GM12878 (cell line): ENCODE measurements at regions not wholly inside any gene's neighbourhood (a gene's known extent, or its start where the extent isn't known, plus 50 kb on each side); places are given as distances from the start of the nearest gene placed in this dataset.

Experiments used
- ATAC-seq: fragments of 200-7000 bp; cut with Tn5 transposase; 3 replicates; pipeline ENCODE4 v1.9.1; 2020; ENCODE audit warnings: mild to moderate bottlenecking, moderate library complexity
- BruUV-seq: library from RNA; stranded (reverse); fragments of 400-500 nt; replicated peaks from 2 replicates; lab custom pipeline; 2021; lab: Mats Ljungman, UMichigan
- CTCF ChIA-PET: fragments of 300-600 bp; sonication (Branson Sonifier 250); formaldehyde crosslinking; extraction: SDS; loops from one replicate; lab custom pipeline; 2021; ENCODE audit warnings: inconsistent platforms; lab: Yijun Ruan, JAX
- POLR2A ChIA-PET: fragments of 350-600 bp; formaldehyde crosslinking; extraction: SDS; loops from one replicate; lab custom pipeline; 2021; ENCODE audit warnings: inconsistent platforms; lab: Charles Lee
- RAD21 ChIA-PET: fragments of 300-600 bp; sonication (Branson Sonifier 250); formaldehyde crosslinking; loops from one replicate; lab custom pipeline; 2023; ENCODE audit warnings: antibody characterized with exemption; ENCODE audit not compliant: unreplicated experiment; lab: Charles Lee
- SMC1A ChIA-PET: fragments of 300-600 bp; sonication (Branson Sonifier 250); formaldehyde crosslinking; loops from one replicate; lab custom pipeline; 2023; ENCODE audit not compliant: unreplicated experiment, uncharacterized antibody; lab: Charles Lee
- DNase-seq: peaks from one replicate; pipeline ENCODE4 v3.0.0-alpha.2; 2011; ENCODE audit warnings: low read depth, low spot score
- FAIRE-seq: peaks from 3 replicates; lab custom pipeline; 2011; peaks lifted over from hg19 to GRCh38; lab: Jason Lieb, UNC
- H2AFZ ChIP-seq: 2 replicates; pipeline ENCODE4 v1.6.0; 2011; ENCODE audit warnings: low read depth, low read length, control low read depth; ENCODE audit not compliant: control insufficient read depth
- H3K27ac ChIP-seq: 2 replicates; pipeline ENCODE4 v1.5.1; 2011; ENCODE audit warnings: control low read depth; ENCODE audit not compliant: control insufficient read depth, insufficient read depth
- H3K27me3 ChIP-seq, 2 experiments: replicated peaks in 1 of 2; 2 replicates each; pipeline versions ENCODE4 v1.6.0 to v1.6.1; 2011; ENCODE audit warnings: low read length in 1 of 2; ENCODE audit not compliant: control insufficient read depth in 2 of 2, insufficient read depth in 2 of 2
- H3K36me3 ChIP-seq, 2 experiments: 2 replicates each; pipeline ENCODE4 v1.5.1; 2011; ENCODE audit warnings: low read length in 1 of 2; ENCODE audit not compliant: control insufficient read depth in 2 of 2, insufficient read depth in 2 of 2
- H3K4me1 ChIP-seq: 2 replicates; pipeline ENCODE4 v1.6.1; 2011; ENCODE audit warnings: mild to moderate bottlenecking, low read length, moderate library complexity, mixed read lengths; ENCODE audit not compliant: control insufficient read depth, insufficient read depth
- H3K4me2 ChIP-seq: 2 replicates; pipeline ENCODE4 v1.6.0; 2011; ENCODE audit warnings: control low read depth; ENCODE audit not compliant: control insufficient read depth, insufficient read depth
- H3K4me3 ChIP-seq: fragments of 200-600 bp; sonication (generic); 2 replicates; pipeline ENCODE4 v1.5.1; 2016
- H3K79me2 ChIP-seq: 2 replicates; pipeline ENCODE4 v1.6.0; 2011; ENCODE audit warnings: low read length; ENCODE audit not compliant: control insufficient read depth, insufficient read depth
- H3K9ac ChIP-seq: 2 replicates; pipeline ENCODE4 v1.8.0; 2011; ENCODE audit warnings: low read length, control low read depth, mixed read lengths; ENCODE audit not compliant: control insufficient read depth, insufficient read depth
- H3K9me3 ChIP-seq: replicated peaks from 3 replicates; pipeline ENCODE4 v1.5.1; 2011; ENCODE audit warnings: mild to moderate bottlenecking, low read length; ENCODE audit not compliant: control insufficient read depth, insufficient read depth
- H4K20me1 ChIP-seq: 2 replicates; pipeline ENCODE4 v1.6.0; 2011; ENCODE audit not compliant: control insufficient read depth, insufficient read depth
- BHLHE40 ChIP-seq, 2 experiments: fragments of 450-650 bp in 1 of 2; IDR thresholded peaks; 2 replicates each; pipeline ENCODE4 v1.6.1; 2011 to 2017; ENCODE audit warnings: low read depth in 2 of 2, borderline replicate concordance in 1 of 2, improper control_type of control experiment in 1 of 2, low read length in 1 of 2, mild to moderate bottlenecking in 1 of 2
- HDGF ChIP-seq: fragments of 450-650 bp; IDR thresholded peaks from 2 replicates; pipeline ENCODE4 v1.6.1; 2016; ENCODE audit warnings: antibody characterized with exemption
- NBN ChIP-seq: fragments of 450-650 bp; IDR thresholded peaks from 2 replicates; pipeline ENCODE4 v1.6.1; 2016
- NFYA ChIP-seq: IDR thresholded peaks from 2 replicates; pipeline ENCODE4 v1.6.1; 2011; ENCODE audit warnings: low read depth, mild to moderate bottlenecking, low read length, improper control_type of control experiment, borderline replicate concordance
- NR2C1 ChIP-seq: fragments of 450-650 bp; IDR thresholded peaks from 2 replicates; pipeline ENCODE4 v1.6.1; 2017; ENCODE audit warnings: antibody characterized with exemption, mild to moderate bottlenecking, moderate library complexity
- POLR2AphosphoS5 ChIP-seq: IDR thresholded peaks from 2 replicates; pipeline ENCODE4 v1.6.1; 2011; ENCODE audit warnings: mild to moderate bottlenecking, low read length, inconsistent platforms
- RCOR1 ChIP-seq: conservative IDR thresholded peaks from 2 replicates; pipeline ENCODE4 v1.6.1; 2012; ENCODE audit warnings: low read depth, low read length, improper control_type of control experiment
- RELB ChIP-seq: fragments of 450-650 bp; IDR thresholded peaks from 2 replicates; pipeline ENCODE4 v1.6.1; 2017; ENCODE audit warnings: low read depth, mild to moderate bottlenecking, moderate library complexity
- SP1 ChIP-seq: IDR thresholded peaks from one replicate; pipeline ENCODE4 v1.6.1; 2011; ENCODE audit warnings: low read depth, low read length
- SREBF2 ChIP-seq: IDR thresholded peaks from 2 replicates; pipeline ENCODE4 v1.6.1; 2012; ENCODE audit warnings: mild to moderate bottlenecking, low read length
- TBL1XR1 ChIP-seq: IDR thresholded peaks from 2 replicates; pipeline ENCODE4 v1.6.1; 2012; ENCODE audit warnings: low read depth, low read length, improper control_type of control experiment
- ZSCAN29 ChIP-seq: fragments of 450-650 bp; IDR thresholded peaks from 2 replicates; pipeline ENCODE4 v1.6.1; 2017; ENCODE audit warnings: mild to moderate bottlenecking, moderate library complexity
- WGBS: methylation state at CpG from one replicate; pipeline ENCODE4 v1.1.6; 2016; ENCODE audit warnings: low lambda C conversion rate; ENCODE audit not compliant: insufficient replicate concordance, insufficient coverage; ENCODE audit errors: missing lambda C conversion rate; 5-methylcytosine and 5-hydroxymethylcytosine counted together
- in situ Hi-C: fragments of 300-500 bp; cut with MboI; formaldehyde crosslinking; loops from 9 replicates; pipeline ENCODE4 v1.14.3; 2018; ENCODE audit warnings: mixed read lengths
- intact Hi-C: fragments of 100-400 bp; cut with micrococcal nuclease; formaldehyde crosslinking; loops from one replicate; pipeline ENCODE4 v1.14.2; 2022; ENCODE audit not compliant: unreplicated experiment
- TF ChIP-seq, protein P1 (sequence below): fragments of 150-350 bp; IDR thresholded peaks from 2 replicates; pipeline ENCODE4 v1.6.1; 2016; ENCODE audit warnings: low read depth, low read length
- TF ChIP-seq, protein P2 (sequence below): IDR thresholded peaks from 2 replicates; pipeline ENCODE4 v1.6.1; 2011; ENCODE audit warnings: mild to moderate bottlenecking, low read depth, low read length, moderate library complexity; ENCODE audit not compliant: insufficient replicate concordance

DNA sequence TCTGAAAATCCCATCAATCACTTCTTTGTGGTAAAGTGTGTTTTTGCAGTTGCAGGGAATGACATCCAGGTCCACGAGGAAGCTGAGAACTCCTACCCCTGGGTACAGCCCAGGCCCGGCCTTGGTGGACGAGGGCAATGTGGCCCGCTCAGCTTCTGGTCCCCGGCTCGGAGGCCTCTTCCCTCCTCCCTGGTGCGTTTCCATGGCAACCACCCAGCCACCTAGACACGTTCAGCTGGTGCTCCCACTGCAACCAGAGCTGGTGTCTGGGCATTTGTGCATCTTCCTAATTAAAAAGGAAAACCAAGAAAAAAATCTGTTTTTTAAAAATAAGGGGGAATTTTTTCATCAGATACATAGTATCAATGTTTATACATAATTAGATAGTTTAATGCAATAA is 603.6 kb upstream of the SALL3 start (continued):
- no peak for TF ChIP-seq RELB
- TF ChIP-seq SREBF2 = no peak

DNA sequence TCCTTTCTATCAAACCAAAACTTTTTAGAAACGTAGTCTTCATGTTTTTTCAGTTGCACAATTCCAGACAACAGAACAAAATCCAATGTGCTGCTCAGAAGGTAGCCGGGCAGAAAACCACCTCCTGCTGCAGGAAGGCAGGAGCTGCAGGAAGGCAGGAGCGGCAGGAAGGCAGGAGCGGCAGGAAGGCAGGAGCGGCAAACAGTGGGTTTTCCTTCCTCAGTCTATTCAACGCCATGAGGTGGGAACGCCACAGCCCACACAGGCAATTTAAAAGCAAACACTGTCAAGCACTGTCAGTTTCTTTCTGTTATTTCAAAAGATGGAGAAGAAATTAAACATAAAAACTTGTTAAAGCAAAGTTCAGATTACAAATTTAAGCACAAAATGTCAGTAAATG is 601.2 kb upstream of the SALL3 start:
- no peak for TF ChIP-seq RCOR1
- no peak for TF ChIP-seq TBL1XR1
- TF ChIP-seq NFYA = no peak
- TF ChIP-seq NR2C1 = no peak
- no peak for TF ChIP-seq HDGF
- TF ChIP-seq, protein P1, sequence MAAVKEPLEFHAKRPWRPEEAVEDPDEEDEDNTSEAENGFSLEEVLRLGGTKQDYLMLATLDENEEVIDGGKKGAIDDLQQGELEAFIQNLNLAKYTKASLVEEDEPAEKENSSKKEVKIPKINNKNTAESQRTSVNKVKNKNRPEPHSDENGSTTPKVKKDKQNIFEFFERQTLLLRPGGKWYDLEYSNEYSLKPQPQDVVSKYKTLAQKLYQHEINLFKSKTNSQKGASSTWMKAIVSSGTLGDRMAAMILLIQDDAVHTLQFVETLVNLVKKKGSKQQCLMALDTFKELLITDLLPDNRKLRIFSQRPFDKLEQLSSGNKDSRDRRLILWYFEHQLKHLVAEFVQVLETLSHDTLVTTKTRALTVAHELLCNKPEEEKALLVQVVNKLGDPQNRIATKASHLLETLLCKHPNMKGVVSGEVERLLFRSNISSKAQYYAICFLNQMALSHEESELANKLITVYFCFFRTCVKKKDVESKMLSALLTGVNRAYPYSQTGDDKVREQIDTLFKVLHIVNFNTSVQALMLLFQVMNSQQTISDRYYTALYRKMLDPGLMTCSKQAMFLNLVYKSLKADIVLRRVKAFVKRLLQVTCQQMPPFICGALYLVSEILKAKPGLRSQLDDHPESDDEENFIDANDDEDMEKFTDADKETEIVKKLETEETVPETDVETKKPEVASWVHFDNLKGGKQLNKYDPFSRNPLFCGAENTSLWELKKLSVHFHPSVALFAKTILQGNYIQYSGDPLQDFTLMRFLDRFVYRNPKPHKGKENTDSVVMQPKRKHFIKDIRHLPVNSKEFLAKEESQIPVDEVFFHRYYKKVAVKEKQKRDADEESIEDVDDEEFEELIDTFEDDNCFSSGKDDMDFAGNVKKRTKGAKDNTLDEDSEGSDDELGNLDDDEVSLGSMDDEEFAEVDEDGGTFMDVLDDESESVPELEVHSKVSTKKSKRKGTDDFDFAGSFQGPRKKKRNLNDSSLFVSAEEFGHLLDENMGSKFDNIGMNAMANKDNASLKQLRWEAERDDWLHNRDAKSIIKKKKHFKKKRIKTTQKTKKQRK = no peak
- no peak for TF ChIP-seq SP1
- TF ChIP-seq POLR2AphosphoS5 = no peak
- no peak for TF ChIP-seq BHLHE40 (IDR thresholded peaks at IDR 0.05; ENCODE audit: borderline replicate concordance in 1 of 2, low read depth in 2 of 2, low read length in 1 of 2)
- no peak for TF ChIP-seq NBN
- TF ChIP-seq, protein P2, sequence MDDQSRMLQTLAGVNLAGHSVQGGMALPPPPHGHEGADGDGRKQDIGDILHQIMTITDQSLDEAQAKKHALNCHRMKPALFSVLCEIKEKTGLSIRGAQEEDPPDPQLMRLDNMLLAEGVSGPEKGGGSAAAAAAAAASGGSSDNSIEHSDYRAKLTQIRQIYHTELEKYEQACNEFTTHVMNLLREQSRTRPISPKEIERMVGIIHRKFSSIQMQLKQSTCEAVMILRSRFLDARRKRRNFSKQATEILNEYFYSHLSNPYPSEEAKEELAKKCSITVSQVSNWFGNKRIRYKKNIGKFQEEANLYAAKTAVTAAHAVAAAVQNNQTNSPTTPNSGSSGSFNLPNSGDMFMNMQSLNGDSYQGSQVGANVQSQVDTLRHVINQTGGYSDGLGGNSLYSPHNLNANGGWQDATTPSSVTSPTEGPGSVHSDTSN = no peak
- TF ChIP-seq ZSCAN29 = no peak

More for the DNA sequence above, 601.2 kb upstream of the SALL3 start:
- H3K4me1 ChIP-seq = no peaks in the 10 kb centered on the region
- ChIA-PET POLR2A (no interaction called here), SMC1A (no interaction called here), RAD21 (no interaction called here), CTCF (no interaction called here)
- intact Hi-C loops = no loop called here
- DNase-seq (no peak), FAIRE-seq (no peak), ATAC-seq (no peak)
- no peak overlapping the region for H3K4me3 ChIP-seq
- in situ Hi-C loops = no loop called here
- no peaks in the 10 kb centered on the region for H3K79me2 ChIP-seq
- H3K9me3 ChIP-seq = no peaks in the 10 kb centered on the region; the same call in 2 of the 3 replicates
- H3K27ac ChIP-seq = no peak overlapping the region
- no peak overlapping the region for H3K4me2 ChIP-seq
- WGBS = 35% methylated on average over 7 of the region's 7 CpGs
- no peaks in the 10 kb centered on the region for H3K36me3 ChIP-seq
- no peaks in the 10 kb centered on the region for H4K20me1 ChIP-seq
- H2AFZ ChIP-seq = no peak overlapping the region
- no TSS peak for BruUV-seq
- no peaks in the 10 kb centered on the region for H3K27me3 ChIP-seq
- no peak overlapping the region for H3K9ac ChIP-seq
